ENCODE measurements at regions not wholly inside any gene's neighbourhood (a gene's known extent, or its start where the extent isn't known, plus 50 kb on each side); places are given as distances from the start of the nearest gene placed in this dataset.

- H3K27ac Mint-ChIP-seq: no peak overlapping the region
- H3K36me3 Mint-ChIP-seq (ENCODE audit: low read depth): no peaks in the 10 kb centered on the region
- no peaks in the 10 kb centered on the region for H3K4me1 Mint-ChIP-seq
- H3K4me3 Mint-ChIP-seq: no peak overlapping the region
- peaks cover 24% of the 10 kb centered on the region for H3K9me3 Mint-ChIP-seq
- H3K27me3 Mint-ChIP-seq (ENCODE audit: low read depth): peaks cover 30% of the 10 kb centered on the region
- TF ChIP-seq CTCF (IDR thresholded peaks at IDR 0.05; ENCODE audit: unreplicated experiment in 3 of 3): no peak
Observed at GRCh38 chr22:47267513-47268282, 505.2 kb downstream of the TBC1D22A start.

GRCh38 chr22:47266329-47266728, 503.9 kb downstream of the TBC1D22A start:
- peaks cover 26% of the 10 kb centered on the region for H3K9me3 Mint-ChIP-seq
- no peak overlapping the region for H3K27ac Mint-ChIP-seq
- TF ChIP-seq CTCF (IDR thresholded peaks at IDR 0.05; ENCODE audit: unreplicated experiment in 3 of 3): no peak
- H3K27me3 Mint-ChIP-seq (ENCODE audit: low read depth): peaks cover 32% of the 10 kb centered on the region
- no peaks in the 10 kb centered on the region for H3K36me3 Mint-ChIP-seq (ENCODE audit: low read depth)
- H3K4me1 Mint-ChIP-seq: no peaks in the 10 kb centered on the region
- H3K4me3 Mint-ChIP-seq: no peak overlapping the region

DNA sequence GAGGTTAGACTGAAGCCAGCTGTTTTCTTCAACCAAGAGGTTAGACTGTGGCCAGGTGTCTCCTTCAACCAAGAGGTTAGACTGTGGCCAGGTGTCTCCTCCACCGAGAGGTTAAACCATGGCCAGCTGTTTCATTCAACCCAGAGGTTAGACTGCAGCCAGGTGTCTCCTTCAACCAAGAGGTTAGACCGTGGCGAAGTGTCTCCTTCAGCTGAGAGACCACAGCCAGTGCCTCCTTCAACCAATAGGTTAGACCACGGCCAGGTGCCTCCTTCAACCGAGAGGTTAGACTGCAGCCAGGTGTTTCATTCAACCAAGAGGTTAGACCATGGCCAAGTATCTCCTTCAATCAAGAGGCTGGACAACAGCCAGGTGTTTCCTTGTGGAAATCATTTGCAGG, 498.1 kb downstream of the TBC1D22A start:
- Mint-ChIP-seq H3K27ac (no peak overlapping the region), H3K4me3 (no peak overlapping the region), H3K4me1 (no peaks in the 10 kb centered on the region), H3K9me3 (peaks cover 25% of the 10 kb centered on the region), H3K36me3 (ENCODE audit: low read depth) (no peaks in the 10 kb centered on the region), H3K27me3 (ENCODE audit: low read depth) (peaks cover 25% of the 10 kb centered on the region)
- TF ChIP-seq CTCF (IDR thresholded peaks at IDR 0.05; ENCODE audit: unreplicated experiment in 3 of 3): no peak

DNA sequence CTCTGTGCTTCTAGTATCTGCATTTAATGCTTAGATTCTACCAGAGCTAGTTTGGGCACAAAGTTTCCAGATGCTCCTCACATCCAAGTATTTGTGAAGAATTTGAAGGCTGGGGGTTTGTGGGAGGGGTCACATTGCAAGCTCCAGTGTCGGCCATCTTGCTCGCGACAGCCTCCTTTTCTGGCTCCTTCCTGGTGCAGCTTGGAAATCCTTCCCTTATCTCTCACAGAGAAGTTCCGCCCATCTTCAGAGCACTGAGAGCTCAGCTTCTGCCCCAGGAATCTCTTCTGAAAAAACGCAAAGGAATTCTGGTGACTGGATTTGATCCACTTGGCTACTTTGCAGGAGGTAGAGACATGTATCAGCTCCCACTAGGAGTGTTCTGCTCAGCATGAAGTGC, 497.5 kb downstream of the TBC1D22A start:
- H3K9me3 Mint-ChIP-seq: peaks cover 22% of the 10 kb centered on the region

GRCh38 chr22:47259049-47259448, 496.6 kb downstream of the TBC1D22A start:
- H3K27me3 Mint-ChIP-seq (ENCODE audit: low read depth): peaks cover 20% of the 10 kb centered on the region
- no peaks in the 10 kb centered on the region for H3K4me1 Mint-ChIP-seq
- H3K4me3 Mint-ChIP-seq: no peak overlapping the region
- no peaks in the 10 kb centered on the region for H3K36me3 Mint-ChIP-seq (ENCODE audit: low read depth)
- no peak overlapping the region for H3K27ac Mint-ChIP-seq
- peaks cover 21% of the 10 kb centered on the region for H3K9me3 Mint-ChIP-seq
- TF ChIP-seq CTCF (IDR thresholded peaks at IDR 0.05; ENCODE audit: unreplicated experiment in 3 of 3): no peak

More for the DNA sequence above, 497.5 kb downstream of the TBC1D22A start:
- Mint-ChIP-seq H3K36me3 (ENCODE audit: low read depth) (no peaks in the 10 kb centered on the region), H3K4me3 (no peak overlapping the region), H3K4me1 (no peaks in the 10 kb centered on the region), H3K27ac (no peak overlapping the region), H3K27me3 (ENCODE audit: low read depth) (peaks cover 23% of the 10 kb centered on the region)
- TF ChIP-seq CTCF (IDR thresholded peaks at IDR 0.05; ENCODE audit: unreplicated experiment in 3 of 3): no peak

GRCh38 chr22:47257976-47258375, 495.5 kb downstream of the TBC1D22A start:
- Mint-ChIP-seq H3K4me3 (no peak overlapping the region), H3K27ac (no peak overlapping the region), H3K36me3 (ENCODE audit: low read depth) (no peaks in the 10 kb centered on the region), H3K4me1 (no peaks in the 10 kb centered on the region), H3K9me3 (peaks cover 22% of the 10 kb centered on the region), H3K27me3 (ENCODE audit: low read depth) (peaks cover 12% of the 10 kb centered on the region)
- no peak for TF ChIP-seq CTCF (IDR thresholded peaks at IDR 0.05; ENCODE audit: unreplicated experiment in 3 of 3)

All from nephron (organoid).